Ramos (cell line): ENCODE measurements at regions not wholly inside any gene's neighbourhood (a gene's known extent, or its start where the extent isn't known, plus 50 kb on each side); places are given as distances from the start of the nearest gene placed in this dataset.

ENCODE experiments used
- in situ Hi-C: fragments of 300-500 bp; cut with MboI; formaldehyde crosslinking; loops from one replicate; pipeline ENCODE4 v1.14.3; 2022; ENCODE audit warnings: low sequenced_read_pairs; ENCODE audit not compliant: unreplicated experiment

DNA sequence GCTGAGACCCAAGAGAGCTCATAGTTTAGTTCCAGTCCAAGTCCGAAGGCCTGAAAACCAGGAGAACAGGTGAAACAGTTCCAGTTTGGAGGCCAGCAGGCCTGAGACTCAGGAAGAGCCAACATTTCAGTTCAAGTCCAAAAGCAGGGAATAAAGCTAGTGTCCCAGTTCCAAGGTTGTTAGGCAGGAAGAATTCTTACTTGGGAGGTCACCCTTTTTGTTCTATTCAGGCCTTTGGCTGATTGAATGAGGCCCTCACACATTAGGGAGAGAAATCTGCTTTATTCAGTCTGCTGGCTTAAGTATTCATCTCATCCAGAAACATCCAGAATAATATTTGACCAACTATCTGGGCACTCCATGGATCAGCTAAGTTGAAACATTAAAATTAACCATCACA, 294.6 kb downstream of the PCNX1 start:
- in situ Hi-C loops, result no loop called here

DNA sequence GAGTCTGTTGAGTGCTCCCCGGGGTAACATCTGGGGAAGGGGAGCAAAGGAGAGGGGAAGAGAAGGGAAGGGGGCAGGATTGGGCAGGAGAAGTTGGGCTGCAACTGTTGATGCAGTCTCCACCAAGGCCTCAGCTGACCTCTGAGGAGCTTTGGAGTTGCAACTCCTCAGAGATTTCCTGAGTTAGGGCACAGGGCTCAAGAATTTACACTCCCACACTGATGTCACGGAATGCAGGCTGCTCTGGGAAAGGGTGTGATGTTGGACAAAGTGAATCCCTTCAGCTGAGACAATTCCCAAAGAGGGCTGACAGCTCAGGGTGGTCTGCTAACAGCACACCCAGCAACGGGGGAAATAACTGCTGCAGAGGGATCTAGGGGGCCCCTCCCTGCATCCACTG, 295.6 kb downstream of the PCNX1 start:
- in situ Hi-C loops, result no loop called here

DNA sequence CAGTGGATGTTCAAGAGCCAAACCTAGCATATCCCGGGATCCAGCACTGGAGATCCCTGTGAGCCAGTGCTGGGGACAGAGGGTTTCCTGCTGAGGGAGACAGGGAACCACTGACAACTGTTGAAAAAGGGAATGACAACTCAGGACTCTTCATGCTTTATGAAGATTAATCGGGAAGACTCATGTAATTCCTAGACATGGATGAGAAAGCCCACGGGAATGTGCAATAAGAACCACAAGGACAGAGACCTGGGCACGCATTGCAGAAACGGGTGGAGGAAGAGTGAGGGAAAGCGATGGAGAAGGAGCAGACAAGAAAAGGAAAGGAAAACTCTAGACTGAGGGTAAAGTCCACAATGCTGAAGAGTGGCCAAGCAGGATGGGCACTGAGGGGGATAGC, 296.0 kb downstream of the PCNX1 start:
- in situ Hi-C loops, result no loop called here

DNA sequence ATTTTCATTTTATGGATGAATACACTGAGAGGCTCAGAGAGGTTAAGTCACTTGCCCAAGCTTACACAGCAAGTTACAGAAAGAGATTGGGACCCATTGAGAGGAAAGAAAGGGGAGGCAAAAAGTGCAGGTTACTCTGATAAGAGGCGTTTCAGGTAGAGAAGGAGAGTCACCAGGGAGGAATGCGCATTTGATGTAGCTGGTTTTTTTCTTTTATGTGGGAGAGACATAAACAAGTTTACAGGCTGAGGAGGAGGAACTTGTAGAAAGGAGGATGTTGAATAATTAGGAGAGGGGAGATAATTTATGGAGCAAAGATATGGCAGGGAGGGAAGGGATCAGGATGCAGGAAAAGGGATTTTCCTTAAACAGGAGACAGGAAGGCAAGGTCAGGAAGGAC, 297.0 kb downstream of the PCNX1 start:
- in situ Hi-C loops, result no loop called here

DNA sequence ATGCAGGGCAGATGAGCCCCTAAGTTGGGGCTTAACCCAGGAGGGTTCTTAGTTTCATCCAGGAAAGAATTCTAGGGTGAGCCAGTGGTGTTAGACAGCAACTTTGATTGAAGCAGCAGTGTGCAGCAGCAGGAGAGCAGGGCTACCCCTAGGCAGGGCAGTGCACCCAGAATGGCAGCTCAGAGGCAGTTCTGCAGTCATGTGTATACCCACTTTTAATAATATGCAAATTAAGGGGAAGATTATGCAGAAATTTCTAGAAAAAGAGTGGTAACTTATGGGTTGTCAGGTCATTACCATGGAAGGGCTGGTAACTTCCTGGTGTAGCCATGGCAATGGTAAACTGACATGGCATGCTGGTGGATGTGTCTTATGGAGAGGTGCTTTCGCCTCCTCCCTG, 297.5 kb downstream of the PCNX1 start:
- in situ Hi-C loops, result no loop called here

DNA sequence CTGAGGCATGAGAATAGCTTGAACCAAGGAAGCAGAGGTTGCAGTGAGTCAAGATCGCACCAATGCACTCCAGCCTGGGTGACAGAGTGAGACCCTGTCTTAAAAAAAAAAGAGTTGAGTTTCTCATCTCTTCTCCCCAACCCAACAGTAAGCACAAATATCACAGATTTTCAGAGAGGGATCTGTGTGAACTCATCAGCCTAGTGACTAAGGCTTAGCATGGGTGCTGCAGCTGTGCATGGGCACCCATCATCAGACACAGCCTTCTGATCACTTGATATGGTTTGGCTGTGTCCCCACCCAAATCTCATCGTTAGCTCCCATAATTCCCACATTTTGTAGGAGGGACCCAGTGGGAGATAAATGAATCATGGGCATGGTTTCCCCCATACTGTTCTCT, 298.9 kb downstream of the PCNX1 start:
- in situ Hi-C loops, result no loop called here

DNA sequence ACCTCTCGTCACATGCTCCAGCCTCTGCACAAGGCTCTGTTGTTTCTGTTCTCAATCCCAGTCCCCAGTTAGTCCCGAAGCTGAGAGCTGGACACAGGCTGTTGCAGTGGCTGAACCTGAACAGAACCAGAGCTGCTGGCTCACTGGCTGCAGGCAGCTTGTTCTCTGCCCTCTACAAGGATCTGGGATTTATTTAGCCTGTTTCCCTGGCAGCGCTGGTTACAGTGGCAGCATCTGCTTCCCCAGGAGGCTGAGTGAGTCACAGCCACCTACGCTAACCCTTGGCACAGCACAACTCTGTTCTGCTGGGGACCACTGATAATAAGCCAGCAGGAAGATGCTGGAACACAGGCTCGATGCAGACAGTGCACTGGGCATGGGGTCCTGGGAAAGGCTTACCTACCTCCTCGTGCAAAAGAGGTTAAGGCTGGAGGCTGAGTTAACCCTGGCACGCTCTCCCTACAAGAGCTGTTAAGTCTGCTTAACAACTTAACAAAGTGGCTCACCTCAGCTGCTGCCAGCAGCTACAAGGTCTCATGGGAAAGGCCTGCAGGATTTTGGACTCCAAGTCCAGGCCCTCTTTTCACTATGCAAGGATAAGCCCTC, 299.6 kb downstream of the PCNX1 start:
- in situ Hi-C loops, result no loop called here

DNA sequence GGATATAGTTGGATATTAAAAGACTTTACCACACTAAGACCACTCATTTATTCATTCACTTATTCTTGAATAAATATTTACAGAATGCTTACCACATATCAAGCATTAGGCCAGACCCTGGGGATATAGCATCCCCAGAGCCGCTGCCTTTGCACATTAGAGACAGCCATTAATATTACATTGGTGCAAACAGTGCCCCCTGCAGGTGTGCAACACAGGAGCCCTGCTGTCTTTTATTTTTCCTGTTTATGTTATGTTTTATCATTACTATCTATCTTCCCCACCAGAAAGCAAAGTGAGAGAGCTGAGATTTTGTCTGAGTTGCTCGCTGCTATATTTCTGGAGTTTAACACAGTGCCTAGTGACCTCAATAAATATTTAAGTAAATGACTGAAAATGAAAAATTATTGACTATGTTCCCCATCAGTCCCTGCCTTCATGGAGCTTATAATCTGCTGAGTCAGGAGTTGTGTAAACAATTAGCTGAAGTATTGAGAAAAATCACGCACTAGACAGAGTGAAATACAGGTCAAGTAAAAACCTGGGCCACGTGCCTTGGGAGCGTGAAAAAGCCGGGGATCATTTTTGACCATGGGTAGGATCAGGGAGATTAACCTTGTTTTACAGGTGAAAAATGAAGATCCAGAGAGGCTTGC, 301.6 kb downstream of the PCNX1 start:
- in situ Hi-C loops, result no loop called here

DNA sequence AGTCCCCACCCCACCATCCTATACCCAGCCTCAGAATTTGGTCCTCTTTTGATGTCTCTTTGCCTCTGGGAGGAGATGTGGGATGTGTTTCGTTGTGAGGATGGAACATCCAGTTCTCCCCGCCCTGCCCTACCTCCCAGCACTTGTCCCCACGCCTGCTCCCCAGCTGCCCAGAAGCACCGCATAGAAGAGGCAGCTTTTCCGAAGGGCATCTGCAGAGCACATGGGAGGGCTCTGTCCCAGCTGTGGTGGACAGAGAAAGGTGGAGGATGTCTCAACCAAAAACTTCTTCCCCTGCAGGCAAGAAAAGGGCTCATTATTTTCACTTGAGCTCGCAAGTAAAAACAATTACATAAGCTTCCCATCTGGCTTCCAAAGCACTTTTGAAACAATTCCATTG, 302.6 kb downstream of the PCNX1 start:
- in situ Hi-C loops, result no loop called here

DNA sequence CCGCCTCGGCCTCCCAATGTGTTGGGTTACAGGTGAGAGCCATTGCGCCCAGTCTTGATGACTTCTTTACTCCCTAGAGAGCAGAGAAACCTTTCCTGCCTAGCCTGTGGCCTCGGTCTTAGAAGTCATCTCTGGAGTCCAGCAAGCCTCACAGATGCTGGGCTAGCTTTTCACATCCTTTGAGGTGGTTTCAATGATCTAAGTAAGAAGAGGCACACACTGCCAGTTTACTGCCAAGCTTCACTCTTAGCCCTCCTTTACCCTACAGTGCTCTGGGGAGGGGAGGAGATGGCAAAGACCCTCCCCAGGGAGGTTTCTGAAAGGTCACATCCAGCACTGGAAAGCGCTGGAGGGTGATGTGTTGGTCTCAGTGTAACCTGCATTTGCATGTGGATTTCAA, 304.8 kb downstream of the PCNX1 start:
- in situ Hi-C loops, result no loop called here

DNA sequence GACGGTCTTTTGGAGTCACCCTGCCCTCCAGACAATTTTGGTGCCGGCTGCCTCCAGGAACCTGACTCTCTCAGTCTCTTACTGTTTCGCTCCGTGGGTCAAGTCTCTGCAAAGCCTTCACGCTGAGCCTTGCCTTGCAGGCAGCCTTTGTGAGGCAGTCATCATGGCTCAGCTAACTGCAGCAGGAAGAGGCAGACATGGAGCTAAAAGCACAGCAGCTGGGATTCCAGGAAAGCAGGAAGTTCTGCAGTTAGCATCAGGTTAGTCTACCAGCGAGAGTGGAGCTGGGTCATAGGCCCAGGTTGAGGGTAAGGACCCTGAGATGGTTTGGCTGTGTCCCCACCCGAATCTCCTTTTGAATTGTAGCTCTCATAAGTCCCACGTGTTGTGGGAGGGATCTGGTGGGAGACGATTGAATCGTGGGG, 305.4 kb downstream of the PCNX1 start:
- in situ Hi-C loops, result no loop called here

DNA sequence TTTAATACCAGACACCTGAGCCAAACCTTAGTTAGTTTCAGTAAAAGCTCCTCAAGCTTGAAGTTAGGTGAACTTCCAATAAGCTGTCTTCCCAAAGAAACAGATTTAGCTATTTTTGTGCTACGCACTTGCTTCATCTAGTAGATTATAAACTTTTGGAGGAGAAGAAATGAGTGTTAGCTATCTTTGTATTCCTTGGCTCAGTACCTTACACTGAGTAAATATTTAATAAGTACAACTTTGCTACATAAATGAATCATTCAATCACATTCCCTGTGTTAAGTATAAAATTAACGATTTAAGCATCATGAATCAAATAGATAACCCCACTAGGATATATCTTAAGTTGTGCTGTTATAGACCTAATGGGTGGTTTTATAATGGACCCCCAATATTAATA, 307.0 kb downstream of the PCNX1 start:
- in situ Hi-C loops, result no loop called here

DNA sequence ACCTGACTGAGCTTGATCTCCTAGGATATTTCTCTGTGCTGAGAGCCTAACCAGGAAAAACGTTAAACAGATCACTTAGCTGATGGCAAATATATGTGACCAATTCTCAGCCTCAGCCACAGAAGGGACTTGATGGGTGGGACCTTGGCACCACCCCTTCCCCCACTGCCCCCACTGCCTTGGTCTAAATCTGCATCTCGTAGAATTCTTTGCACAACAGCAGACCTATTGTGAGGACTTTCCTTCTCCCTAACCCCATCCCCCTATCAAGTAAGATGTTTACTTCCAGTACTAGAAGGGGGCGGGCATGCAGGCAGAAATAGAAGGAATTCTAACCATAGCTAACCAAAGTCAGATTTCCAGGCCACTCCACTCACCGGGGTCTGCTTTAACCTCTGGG, 313.2 kb downstream of the PCNX1 start:
- in situ Hi-C loops, result no loop called here

DNA sequence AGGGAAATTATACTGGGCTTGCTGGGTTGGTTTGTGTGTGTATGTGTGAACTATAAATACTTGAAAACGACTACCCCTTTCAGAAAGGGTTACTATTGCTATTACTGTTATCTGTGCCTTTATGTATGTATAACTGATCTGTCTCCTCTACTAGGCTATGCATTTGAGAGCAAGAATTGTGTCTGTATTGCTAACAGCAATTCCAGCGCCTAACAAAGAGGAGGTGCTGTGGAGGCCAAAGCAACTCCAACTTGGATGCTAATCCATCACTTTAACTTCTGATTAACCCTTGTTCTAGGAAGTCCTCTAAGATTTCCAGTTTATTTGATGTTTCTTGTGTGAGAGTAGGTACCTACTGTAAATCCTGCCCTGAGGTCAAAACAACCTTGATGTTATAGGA, 313.9 kb downstream of the PCNX1 start:
- in situ Hi-C loops, result no loop called here

DNA sequence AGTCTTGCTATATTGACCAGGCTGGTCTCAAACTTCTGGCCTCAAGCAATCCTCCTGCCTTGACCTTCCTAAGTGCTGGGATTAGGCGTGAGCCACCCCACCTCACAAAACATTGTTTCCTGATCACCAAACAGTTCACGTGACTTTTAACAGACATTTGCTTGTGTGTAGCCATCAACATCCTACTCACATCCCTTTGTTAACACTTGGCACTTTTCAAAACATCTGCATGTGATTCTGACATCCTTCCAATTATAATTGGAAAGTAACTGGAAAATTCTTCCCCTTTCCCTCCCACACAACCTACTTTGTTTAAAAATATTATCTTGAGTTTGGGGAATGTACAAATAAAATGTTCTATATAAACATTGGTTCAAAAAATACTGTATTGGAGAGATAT, 317.9 kb downstream of the PCNX1 start:
- in situ Hi-C loops, result no loop called here

DNA sequence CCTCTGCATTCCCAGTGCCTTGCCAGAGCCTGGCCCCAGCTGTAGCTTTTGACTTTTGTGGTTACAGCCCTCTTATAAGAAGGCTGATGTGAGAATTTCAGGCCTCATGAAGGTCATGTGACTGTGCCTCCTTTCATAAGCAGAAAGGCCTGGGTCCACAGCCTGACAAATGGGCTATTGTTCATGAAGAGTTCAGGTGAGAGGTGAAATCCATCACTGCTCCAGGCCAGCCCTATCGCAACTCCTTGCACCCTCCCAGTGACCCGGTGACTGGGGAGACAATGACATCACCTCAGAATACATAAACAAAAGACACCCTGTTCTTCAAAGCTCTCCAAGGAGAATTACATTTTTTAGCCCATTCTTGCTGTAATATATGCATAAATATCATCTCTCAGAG, 321.5 kb downstream of the PCNX1 start:
- in situ Hi-C loops, result no loop called here

DNA sequence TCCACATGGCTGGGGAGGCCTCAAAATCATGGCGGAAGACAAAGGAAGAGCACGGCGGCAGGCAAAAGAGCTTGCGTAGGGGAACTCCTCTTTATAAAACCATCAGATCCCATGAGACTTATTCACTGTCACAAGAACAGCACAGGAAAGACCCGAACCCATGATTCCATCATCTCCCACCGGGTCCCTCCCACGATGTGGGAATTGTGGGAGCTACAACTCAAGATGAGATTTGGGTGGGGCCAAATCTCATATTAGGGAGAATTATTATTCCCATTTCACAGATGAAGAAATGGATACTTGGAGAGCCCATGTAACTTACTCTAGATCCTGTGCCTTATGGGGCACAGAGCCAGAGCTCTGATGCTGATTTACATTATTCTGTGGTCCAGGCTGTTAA, 322.6 kb downstream of the PCNX1 start:
- in situ Hi-C loops, result no loop called here

DNA sequence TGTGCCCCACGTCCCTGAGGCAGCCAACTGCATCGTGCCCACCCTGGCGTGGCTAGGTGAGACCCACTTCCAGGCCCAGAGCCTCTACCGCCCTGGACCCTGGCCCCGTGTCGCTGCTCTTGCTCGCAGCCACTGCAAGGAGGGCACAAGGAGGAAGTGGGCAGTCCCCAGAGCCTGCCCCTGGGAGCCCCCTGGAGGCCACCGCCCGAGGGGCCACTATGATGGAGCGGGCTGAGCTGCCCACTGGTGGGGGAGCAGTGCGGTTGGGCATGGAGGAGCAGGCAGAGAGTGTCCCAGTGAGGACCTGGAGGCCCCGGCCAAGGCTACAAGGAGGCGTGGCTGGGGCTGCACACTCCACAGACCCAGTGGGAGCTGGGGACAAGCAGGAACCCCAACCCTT, 323.6 kb downstream of the PCNX1 start:
- in situ Hi-C loops, result no loop called here

DNA sequence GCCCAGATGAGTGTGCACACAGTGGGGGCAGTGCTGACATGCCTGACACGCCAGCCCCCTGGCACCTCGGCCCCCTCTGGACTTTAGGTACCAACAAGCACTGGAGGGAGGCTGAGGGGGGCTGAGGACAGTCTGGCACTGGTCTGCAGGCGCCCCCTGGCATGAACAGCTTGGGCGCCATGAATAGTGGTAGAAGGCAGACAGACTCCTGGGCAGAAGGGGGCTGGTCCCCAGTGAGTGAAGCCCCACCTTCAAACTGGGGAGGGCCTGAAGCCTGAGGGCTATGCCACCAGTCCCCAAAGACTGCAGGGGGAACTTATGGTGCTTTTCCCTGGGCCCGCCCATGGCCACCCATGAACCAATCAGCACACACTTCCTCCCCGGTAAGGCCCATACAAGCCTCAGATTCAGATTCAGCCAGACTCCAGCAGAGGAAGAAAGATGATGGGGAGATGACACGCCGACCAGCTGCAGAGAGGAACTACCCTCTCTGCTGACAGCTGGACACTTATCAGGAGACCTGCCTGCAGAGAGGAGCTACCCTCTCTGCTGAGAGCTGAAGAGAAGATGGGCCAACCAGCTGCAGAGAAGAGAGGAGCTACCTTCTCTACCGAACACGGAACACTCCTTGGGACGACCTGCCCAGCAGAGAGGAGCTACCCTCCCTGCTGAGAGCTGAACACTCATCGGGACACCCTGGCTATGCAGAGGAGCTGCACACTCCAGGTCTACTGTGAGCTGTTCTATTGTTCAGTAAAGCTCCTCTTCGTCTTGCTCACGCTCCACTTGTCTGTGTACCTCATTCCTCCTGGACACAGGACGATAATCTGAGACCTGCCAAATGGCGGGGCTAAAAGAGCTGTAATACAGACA, 324.5 kb downstream of the PCNX1 start:
- in situ Hi-C loops, result no loop called here

DNA sequence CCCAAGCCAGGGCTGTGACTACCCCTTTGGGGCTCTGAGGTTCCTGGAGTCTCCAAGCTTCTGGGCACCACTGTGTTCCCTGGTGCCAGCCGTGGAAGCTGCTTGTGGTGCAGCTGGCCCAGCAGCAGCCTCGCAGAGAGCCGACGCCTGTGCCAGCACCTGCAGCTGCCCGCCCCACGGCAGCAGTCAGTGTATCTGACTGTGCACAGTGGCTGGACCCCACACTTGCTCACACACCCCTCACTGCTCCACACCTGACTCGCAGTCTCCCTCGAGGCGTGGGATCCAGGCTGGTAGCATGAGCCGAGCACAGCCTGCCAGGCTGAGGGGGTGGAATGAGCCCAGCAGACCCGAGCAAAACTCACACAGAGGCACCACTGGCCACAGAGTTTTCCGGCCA, 325.2 kb downstream of the PCNX1 start:
- in situ Hi-C loops, result no loop called here

DNA sequence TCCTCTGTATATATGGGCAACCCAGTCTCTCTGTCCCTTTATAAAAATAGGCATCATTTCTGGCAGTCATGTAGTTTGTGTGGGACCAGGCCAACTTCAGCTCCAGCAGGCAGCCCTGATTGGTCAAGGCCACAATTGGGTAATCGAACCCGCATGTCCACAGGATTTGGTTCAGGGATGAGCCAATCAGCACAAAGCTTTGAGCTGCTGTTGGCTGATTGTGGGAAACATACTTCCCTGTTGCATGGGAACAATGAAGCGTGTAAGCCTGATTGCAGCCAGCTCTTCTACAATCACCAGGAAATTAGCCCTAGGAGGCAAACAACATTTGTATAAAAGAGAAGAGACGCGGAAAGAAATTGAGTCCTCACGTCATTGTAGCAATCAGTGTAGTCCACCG, 328.6 kb downstream of the PCNX1 start:
- in situ Hi-C loops, result no loop called here

DNA sequence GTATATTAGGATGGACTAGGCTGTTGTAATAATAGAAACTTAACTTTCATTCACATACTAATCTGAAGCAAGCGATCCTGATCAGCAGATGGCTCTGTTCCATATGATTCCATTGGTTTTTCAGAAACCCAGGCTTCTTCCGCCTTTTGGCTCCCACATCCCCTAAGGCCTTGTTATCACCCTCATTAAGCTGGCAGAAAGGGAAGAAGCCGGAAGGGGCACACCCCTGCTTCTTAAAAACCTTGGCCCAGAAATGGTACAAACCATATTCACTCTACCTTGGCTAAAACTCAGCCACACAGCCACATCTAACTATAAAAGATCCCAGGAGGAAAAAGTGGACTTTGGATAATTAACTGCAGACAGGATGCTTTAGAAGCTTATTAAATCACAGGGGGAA, 329.2 kb downstream of the PCNX1 start:
- in situ Hi-C loops, result no loop called here
